ENCODE measurements at regions not wholly inside any gene's neighbourhood (a gene's known extent, or its start where the extent isn't known, plus 50 kb on each side); places are given as distances from the start of the nearest gene placed in this dataset.

DNA sequence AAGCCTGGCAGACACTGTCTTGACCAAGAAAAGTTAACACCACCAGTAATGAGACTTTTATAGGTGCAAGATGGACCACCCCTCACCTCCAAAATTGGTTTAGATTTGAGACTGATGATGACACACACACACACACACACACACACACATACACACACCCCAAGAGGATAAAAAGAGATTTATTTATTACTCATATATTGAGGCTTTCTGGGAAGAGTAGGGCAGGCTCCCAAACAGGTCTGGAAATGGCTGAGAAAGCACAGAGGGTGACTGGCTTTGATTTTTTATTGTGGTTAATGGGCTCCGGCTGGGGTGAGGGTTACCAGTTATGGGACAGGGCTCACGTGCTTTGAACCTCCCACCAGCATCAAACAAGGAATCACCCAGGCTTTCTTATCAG is 54.2 kb upstream of the ADAM23 start:
- Histone ChIP-seq H3K36me3 (ENCODE audit: control insufficient read depth, insufficient read depth, low read length) (no peaks in the 10 kb centered on the region), H3K4me3 (ENCODE audit: low read depth, low read length) (no peak overlapping the region), H3K27me3 (ENCODE audit: control insufficient read depth, insufficient read depth, low read length) (no peaks in the 10 kb centered on the region)
- CTCF ChIA-PET, result no interaction called here
- no peak for DNase-seq (ENCODE audit: low read depth)
- TF ChIP-seq, protein P1, sequence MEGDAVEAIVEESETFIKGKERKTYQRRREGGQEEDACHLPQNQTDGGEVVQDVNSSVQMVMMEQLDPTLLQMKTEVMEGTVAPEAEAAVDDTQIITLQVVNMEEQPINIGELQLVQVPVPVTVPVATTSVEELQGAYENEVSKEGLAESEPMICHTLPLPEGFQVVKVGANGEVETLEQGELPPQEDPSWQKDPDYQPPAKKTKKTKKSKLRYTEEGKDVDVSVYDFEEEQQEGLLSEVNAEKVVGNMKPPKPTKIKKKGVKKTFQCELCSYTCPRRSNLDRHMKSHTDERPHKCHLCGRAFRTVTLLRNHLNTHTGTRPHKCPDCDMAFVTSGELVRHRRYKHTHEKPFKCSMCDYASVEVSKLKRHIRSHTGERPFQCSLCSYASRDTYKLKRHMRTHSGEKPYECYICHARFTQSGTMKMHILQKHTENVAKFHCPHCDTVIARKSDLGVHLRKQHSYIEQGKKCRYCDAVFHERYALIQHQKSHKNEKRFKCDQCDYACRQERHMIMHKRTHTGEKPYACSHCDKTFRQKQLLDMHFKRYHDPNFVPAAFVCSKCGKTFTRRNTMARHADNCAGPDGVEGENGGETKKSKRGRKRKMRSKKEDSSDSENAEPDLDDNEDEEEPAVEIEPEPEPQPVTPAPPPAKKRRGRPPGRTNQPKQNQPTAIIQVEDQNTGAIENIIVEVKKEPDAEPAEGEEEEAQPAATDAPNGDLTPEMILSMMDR (IDR thresholded peaks at IDR 0.05; ENCODE audit: insufficient read depth, low read depth, low read length), result no peak
- POLR2A ChIA-PET, result no interaction called here

GRCh38 chr2:206390181-206390580 is 53.2 kb upstream of the ADAM23 start:
- ChIA-PET CTCF (interaction anchor here (0.7 kb wide), 1 partner anchor 564 kb away, joined by 3 read pairs; no protein-coding TSS in a partner anchor), POLR2A (no interaction called here)
- H3K27me3 ChIP-seq (ENCODE audit: control insufficient read depth, insufficient read depth, low read length), result no peaks in the 10 kb centered on the region
- TF ChIP-seq, protein P1 (IDR thresholded peaks at IDR 0.05; ENCODE audit: insufficient read depth, low read depth, low read length), result no peak
- DNase-seq (ENCODE audit: low read depth), result no peak
- no peak overlapping the region for H3K4me3 ChIP-seq (ENCODE audit: low read depth, low read length)
- no peaks in the 10 kb centered on the region for H3K36me3 ChIP-seq (ENCODE audit: control insufficient read depth, insufficient read depth, low read length)

DNA sequence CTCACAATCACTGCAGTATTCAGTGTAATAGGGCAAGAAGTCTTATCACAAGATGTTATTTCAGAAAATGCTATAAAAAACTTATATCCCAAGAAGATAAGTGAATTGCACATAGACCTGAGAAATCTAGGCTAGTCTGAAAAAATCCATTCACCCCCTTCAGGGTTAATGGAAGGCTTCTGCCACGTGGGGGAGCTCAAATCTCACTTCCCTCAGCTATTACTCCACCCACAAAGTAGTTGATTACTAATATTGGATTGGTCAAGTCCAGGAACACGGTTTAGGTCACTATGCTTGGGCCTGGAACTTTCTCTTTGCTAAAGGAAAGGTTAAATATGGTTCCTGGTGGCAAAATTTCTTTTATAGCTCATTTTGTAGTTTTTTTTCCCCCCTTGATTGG is 51.2 kb upstream of the ADAM23 start:
- TF ChIP-seq, protein P1 (IDR thresholded peaks at IDR 0.05; ENCODE audit: insufficient read depth, low read depth, low read length), result peak; percentile 52
- Histone ChIP-seq H3K36me3 (ENCODE audit: control insufficient read depth, insufficient read depth, low read length) (no peaks in the 10 kb centered on the region), H3K4me3 (ENCODE audit: low read depth, low read length) (no peak overlapping the region), H3K27me3 (ENCODE audit: control insufficient read depth, insufficient read depth, low read length) (no peaks in the 10 kb centered on the region)
- POLR2A ChIA-PET, result no interaction called here
- CTCF ChIA-PET, result interaction anchor here (1.5 kb wide), 1 partner anchor 28 kb away, joined by 3 read pairs; no protein-coding TSS in a partner anchor
- DNase-seq (ENCODE audit: low read depth), result no peak

Measured in BJ (cell line).